ENCODE measurements at regions not wholly inside any gene's neighbourhood (a gene's known extent, or its start where the extent isn't known, plus 50 kb on each side); places are given as distances from the start of the nearest gene placed in this dataset.

DNA sequence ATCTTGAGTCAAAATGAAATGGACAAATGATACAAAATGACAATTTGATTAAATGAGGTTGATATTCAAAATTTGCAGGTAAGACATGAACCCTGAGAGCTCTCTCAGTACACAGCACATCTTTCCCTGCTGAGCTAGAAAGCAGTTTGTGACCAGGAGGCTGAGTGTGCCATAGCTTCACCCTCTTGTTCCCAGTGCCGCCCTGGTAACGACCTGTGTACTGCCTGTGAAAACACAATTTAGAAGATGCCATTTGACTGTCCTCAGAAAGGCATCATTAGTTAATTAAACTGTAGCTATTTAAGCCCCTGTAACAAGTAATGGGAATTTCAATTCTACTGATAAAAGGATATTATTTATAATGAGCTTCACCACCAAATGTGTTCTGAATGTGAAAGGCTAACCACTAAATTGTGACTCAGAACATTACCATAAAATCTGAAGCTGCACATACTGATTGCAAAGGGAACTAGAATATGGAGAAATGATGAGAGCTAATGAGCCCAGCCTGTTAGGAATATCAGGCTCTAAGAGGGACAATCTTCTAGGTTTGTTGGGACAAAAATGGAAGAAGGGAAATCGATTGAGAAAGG is 212.9 kb upstream of the ARPP21 start:
- TF ChIP-seq, protein P1, sequence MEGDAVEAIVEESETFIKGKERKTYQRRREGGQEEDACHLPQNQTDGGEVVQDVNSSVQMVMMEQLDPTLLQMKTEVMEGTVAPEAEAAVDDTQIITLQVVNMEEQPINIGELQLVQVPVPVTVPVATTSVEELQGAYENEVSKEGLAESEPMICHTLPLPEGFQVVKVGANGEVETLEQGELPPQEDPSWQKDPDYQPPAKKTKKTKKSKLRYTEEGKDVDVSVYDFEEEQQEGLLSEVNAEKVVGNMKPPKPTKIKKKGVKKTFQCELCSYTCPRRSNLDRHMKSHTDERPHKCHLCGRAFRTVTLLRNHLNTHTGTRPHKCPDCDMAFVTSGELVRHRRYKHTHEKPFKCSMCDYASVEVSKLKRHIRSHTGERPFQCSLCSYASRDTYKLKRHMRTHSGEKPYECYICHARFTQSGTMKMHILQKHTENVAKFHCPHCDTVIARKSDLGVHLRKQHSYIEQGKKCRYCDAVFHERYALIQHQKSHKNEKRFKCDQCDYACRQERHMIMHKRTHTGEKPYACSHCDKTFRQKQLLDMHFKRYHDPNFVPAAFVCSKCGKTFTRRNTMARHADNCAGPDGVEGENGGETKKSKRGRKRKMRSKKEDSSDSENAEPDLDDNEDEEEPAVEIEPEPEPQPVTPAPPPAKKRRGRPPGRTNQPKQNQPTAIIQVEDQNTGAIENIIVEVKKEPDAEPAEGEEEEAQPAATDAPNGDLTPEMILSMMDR (IDR thresholded peaks at IDR 0.05): no peak
- no peak for TF ChIP-seq EZH2 (IDR thresholded peaks at IDR 0.05; ENCODE audit: borderline replicate concordance, insufficient read depth, low read depth, low read length, poor library complexity, severe bottlenecking)
